Fibroblast of the conjunctiva (primary cell): ENCODE measurements at regions not wholly inside any gene's neighbourhood (a gene's known extent, or its start where the extent isn't known, plus 50 kb on each side); places are given as distances from the start of the nearest gene placed in this dataset.

Experiments
- DNase-seq: peaks from one replicate; pipeline ENCODE4 v3.0.0-alpha.2; 2010; ENCODE audit warnings: low read depth

DNA sequence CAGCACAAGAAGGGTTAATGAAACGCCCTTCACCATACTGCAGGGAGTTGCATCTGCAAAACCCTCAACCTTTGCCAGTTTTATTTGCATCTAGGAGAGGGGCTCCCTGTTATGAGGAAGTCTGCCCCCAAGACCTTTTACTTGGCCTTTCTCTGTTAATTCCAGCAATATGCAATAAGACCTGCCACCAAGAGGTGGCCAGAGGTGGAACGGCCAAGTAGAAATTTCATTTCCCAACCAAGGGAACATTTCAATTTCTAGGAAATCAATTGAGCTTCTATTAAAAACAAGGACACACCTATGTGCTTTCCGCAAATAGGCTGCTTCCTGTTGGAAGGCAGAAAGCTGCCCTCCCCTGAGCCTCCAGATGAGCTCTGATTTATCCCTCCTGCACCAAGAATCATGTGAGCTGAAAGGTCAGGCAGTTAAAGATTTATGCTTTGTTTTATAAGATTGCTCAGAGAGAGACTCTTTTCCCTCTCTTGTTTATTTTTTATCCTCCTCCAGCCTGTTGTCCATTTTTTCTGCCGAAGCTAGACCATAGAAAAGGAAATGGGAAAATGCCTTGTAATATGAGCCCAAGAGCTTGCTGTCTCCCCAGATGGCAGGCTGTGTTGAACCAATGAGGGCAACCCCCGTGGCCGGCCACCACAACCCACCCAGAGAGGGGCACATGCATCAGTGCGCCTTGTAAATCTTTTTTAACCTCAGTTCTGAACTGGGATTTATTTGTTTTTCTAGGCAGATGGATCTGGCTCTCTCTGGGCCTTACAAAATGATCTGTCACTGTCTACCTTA is 572.8 kb downstream of the TLE1 start:
- DNase-seq, result no peak

DNA sequence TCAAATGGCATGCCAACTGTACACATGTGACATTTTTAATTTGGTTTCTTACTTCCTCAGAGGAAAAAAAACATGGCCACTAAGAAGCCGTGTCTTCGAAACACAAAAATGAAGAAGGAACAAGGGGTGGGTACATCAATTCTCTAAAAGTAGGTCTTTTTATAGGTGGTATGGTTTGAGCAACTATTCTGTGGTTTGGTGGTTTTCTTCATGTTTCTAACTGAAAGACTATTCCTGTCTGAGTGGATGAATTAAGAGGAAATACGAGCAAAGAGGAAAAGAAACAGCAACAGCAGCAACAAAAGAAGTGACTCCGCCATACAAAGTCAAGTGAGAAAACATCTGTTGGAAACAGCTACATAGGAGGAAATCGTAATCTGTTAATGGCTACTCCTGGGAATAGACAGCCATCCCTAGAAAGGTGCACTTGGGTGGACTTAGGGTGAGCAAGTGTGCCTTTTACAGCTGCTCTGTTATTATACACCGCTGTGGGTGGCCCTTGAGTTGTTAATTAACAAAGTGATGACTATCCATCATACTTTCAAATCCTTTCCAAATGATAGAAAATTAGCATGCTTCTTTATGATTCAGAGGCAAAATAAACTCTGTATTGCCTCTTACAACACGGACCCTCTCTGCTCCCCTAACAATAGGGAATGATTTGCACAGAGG is 575.8 kb downstream of the TLE1 start:
- DNase-seq, result no peak

DNA sequence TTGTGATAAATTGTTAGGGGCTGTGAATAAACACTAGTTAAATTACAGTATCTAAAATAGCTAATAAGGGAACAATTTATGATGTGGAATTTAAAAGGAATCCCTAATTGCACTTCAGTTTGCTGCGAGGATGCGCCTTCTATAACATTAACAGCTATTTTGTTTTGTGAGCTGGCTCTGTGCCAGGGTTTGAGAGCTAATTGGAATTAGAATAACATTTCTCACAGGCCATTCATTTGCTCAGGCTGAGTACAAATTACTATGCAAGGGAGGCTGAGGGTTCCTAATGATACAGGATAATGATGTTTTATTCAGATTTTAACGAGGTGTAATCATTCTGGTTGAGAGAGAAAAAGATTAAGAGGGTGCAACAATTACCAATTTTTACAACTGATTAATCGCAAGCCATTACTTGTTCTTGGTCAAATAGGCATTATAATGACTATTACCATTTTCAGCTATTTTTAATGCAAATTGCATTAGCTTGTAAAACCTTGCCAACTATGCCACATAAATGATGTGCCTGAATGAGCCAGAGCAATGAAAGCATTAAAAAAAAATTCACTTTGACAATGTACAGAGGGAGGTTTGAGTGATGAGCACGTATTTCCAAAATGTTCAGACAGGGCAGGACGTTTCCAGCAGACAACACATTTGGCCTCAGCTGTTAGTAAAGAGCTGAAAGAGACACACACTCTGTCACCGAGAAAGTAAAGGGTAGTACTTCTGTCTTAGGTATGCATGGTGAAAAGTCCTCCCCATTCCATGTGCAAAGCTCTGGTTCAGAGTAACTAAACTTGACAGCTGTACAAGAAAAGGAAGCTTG is 576.5 kb downstream of the TLE1 start:
- no peak for DNase-seq

DNA sequence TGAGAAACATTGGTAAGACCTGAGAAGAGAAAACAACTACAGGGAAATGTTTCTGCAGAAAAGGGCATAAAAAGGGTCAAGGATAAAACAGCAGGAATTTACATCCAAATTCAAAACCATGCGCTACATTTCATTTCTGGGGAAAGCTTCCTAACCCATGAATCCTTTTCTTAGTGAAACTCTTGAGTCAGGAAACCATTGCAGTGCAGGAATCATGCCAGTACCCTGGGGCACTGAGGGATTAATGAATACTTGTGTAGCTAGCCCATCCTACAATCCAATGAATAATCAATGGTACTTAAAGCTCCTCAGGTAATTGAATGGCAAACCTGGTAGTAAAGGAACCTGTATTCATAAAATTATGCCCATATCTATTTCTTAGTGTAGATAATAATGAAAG is 580.5 kb downstream of the TLE1 start:
- DNase-seq, result no peak

DNA sequence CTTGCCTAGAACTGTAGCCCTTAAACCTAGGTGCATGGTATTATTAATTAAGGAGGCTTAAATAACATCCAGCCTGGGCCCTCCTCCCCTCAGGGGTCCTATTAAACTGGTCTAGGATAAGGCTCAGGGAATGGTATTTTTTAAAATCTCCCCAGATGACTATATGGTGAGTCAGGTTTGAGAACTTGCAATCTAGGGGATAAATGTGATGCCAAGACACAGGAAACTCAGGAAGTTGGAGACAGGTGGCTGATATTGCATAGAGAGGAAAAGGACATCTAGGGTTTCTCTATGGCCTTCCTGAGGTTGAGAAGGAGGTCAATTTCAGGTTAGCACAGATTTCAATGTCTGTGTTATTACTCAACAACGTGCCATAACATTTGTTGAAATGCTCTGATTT is 581.0 kb downstream of the TLE1 start:
- no peak for DNase-seq

DNA sequence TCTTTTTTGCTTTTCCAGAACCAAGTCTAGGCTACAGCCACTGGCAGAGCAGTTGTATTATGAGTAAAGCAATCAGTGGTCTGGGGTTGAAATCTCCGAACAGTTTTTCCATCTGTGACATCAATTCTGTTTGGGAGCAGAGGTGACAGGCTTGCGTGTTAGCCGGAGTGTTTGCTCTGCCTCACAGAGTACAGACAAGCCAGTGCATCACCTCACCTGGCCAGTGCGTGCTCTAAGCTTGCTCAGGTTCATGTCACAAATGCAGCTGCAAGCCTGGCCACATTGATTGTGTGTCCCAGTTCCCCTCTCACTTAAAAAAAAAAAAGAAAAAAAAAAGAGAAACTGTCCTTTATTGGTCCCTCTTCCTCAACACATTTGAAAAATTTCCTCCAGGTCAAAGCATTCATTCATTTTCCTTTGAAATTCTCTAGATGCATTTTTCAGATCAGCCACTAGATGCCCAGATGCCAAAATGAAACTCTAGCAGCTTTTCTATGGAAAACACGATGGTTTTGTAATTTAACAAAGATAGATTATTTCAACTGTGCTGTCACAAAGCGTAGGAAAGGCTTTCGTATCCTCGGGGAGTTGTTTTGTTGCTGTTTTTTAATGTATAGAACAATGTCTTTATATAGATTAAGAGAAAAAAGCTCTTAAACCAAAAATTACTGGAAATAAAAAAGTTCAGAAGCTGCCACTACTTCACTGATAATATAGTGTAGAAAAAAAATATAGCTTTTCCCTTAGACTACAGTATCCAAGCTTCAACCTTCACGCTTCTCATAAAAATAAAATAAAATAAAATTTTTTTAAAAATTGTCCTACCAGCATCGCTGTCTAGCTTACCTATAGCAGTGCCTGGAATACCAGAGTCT is 585.5 kb downstream of the TLE1 start:
- DNase-seq, result no peak

DNA sequence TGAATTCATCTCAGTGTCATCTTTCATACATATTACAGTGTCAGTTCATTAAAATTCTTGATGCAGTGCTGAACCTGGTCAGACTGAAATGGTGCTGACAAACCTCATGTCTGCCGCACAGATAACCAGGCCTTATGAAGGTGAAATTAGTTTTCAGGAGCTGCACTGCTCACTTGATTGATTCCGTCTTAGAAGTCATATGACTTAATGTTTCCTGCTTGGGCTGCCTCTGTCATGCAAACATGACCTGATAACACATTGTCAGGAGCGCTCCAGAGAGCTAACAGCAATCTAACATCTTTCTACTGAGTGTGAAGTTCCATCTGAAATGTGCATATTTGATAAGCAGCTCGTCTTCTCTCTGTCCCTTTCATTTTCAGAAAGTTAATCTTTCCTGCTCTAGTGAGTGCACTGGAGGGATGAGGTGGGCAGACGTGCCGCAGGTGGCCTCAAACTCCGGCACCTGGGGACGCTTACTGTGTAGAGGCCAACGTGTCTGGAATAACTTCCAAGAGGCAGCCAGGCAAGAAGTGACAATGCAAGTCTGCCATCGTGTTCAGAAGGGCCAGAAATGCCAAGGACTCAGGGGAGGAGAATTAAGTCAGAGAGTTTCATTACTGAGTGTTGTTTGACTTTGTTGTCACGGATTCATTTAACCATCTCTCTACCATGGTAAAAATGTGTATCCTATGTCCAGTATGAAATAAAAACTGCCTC is 592.1 kb downstream of the TLE1 start:
- no peak for DNase-seq

DNA sequence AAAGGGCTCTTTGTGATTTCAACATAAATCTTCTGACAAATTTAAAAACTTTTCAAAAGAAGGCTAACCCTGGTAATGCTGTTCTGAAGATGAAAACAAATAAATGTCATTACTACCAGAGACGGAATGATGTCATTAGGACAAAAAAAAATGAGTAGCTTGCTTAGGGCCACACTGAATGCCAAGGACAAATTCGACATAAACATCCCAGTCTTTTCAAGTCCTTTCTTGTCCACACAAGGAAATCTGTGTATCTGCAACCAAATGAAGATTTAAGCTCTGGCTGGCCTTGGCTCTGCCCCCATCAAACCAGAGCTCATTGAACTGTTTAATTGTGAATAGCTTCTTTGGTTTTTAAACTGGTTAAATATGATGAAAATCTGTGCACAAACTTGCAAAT is 592.7 kb downstream of the TLE1 start:
- no peak for DNase-seq

DNA sequence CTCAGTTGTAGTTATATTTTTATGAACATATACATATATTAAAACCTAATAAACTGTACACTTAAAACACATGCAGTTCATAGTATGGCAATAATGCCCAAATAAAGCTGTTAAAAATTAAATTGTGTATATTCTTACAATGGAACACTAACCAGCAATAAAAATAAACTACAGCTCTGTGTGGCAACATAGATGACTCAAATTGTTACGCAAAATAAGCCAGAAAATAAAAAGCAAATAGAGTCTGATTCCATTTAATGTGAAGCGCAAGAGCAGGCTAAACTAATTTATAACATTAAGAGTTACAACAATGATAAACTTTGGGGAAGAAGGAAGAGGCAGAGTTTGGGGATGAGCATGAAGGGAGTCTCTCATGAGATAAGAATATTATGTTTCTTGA is 597.3 kb downstream of the TLE1 start:
- DNase-seq, result peak; percentile 3

DNA sequence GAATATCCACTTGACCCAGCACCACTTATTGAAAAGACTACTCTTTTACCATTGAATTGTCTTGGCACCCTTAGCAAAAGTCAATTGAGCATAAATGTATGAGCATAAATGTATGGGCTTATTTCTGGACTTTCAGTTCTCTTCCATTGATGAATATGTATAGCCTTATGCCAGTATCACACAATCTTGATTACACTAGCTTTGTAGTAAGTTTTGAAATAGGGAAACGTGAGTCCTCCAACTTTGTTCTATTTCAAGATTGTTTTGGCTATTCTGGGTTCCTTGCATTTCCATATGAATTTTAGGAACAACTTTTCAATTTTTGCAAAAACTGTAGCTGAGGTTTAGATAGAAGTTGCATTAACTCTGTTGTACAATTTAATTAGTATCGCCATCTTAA is 601.0 kb downstream of the TLE1 start:
- no peak for DNase-seq

DNA sequence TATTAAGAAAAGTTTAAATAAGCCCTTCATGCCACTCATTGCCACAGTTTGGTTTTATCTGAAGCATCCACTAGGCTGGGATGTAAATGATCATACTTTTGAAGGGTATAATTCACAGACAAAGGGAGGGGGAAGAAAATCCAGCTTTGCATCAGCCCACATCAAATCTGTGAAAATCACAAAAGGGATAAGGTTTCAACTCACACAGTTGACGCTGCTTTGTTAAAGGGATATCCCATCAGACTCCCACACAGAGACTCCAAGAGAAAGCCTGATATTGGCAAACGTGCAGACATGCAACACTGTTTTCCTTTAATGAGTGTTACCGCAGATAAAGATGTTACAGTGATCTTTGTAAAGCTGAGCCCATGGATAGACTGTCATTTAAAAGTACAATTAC is 602.9 kb downstream of the TLE1 start:
- no peak for DNase-seq

DNA sequence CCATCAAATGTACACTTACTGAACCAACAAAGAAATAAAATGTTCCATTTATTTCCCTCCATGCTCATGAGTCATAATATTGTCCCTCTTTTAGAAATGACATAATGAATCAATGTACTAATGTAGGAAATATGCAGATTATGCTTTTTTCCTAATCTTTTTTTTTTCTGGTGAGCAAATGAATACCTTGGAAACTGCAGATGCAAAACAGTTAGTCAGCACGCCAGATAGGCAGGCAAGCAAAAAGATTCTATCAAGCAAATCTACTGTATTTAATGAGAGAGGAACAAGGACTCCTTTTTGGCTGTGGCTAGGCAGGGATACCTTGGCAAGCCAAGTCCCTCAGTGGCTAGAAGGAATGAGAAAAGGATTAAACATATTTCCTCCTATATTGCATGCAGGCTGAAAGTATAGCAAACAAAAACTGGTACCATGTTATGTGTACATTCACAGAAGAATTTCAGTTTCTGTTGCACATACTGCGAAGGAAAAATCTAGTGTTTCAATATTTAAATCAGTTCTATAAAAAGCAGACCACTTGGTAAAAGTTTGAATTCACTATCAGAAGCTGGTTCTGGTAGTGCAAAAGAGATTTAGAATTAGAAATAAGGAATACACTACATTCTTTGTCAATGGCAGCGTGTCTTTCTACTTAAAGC is 605.4 kb downstream of the TLE1 start:
- DNase-seq, result no peak

DNA sequence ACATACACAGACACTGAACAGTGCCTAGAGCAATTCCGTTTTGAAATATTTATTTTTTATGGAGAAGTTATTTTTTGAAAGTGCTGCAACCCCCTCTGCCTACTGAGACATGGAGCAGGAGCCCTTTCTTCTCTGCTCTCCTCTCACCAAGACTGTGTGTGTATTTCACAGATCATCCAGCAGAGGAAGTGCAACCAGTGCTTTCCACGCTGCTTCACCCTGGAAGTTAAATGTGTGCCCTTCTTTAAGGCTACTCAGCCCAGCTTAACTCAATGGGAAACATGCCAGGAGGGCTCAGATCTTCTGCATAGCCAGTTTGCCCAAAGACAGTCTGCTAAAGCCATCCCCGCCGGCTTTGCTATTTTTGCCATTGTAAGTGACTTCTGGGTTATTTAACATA is 606.3 kb downstream of the TLE1 start:
- DNase-seq, result peak; percentile 13

DNA sequence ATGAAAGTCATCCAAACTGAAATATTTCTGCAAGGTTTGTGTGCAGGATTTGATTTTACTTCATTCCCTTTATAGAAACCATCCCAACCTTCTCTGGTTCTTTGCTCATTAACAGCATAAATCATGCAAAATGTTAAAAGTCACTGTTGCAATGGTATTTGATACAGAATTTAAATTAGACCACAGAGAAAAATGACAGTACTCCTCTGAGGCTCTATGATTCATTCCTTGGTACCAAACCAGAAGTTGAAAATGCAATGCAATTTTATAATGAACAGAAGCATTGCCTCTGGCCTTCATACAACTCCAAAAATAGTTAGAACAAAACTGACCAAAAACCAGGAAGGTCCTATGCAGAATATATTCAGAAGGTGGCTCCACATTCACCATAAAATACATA is 607.1 kb downstream of the TLE1 start:
- DNase-seq, result no peak

DNA sequence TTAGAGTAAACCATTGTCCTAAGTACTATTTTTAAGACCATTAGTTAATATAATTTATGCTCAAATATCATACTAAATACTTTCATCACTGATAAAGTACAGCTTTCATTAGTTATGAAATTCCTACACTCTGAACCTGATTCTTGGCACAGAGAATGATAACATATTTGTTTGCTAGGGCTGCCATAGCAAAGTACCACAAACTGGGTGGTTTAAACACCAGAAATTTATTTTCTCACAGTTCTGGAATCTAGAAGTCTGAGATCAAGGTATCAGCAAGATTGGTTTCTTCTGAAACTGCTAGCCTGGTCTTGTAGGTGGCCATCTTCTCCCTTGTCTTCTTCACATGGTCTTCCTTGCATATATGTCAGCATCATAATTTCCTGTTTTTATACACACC is 608.4 kb downstream of the TLE1 start:
- DNase-seq, result no peak

DNA sequence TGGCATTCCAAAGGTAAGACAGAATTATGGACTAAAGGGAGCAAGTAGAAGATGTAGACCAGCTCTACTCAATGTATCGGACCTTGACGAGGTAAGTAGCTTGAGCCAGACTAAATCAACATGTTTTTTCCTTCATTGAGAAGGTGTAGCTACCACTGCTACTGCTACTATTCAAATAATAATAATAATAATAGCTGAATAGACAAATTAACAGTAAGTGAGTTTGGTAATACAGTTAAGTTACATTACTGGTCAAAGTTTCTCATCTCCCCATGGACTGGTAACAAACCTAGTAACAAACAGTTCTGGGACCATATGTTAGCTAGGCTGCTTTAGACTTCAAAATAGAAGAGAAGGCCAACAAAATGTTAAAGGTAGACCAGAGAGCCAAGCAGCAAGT is 609.2 kb downstream of the TLE1 start:
- DNase-seq, result no peak

DNA sequence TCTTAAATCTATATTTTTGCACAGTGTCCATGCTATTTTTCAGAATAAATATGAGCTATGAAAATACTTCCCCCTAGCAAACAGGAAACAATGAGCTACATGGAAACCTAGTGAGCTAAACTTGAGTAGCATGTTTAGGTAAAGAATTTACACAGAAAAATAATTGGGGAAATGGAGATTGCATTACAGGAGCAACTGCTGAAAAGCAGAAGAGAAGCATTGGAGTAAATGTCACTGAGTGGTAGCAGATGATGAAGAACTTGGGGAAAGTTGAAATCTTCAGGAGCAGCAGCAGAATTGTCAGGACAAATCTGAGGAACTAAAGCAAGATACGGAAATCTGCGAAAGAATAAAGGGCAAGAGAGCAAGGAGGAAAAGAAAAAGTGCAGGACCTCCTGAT is 610.3 kb downstream of the TLE1 start:
- no peak for DNase-seq

DNA sequence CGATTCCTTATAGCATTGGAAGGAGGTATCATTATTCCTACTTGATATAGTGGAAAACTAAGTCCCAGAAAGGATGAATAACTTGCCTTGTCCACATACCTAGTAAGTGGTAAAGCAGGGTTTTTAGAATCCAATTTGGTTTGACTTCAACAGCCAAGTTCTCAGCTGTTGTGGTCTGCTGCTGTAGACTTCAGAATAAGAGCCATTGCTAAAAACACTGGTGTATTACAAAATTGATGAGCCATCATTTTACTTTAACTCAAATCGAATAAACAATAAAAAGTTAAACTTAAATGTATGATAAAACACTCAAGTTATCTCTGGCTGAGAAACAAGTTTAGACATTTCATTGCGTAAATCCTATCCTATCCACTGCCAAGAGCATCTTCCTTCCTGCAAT is 610.8 kb downstream of the TLE1 start:
- no peak for DNase-seq

DNA sequence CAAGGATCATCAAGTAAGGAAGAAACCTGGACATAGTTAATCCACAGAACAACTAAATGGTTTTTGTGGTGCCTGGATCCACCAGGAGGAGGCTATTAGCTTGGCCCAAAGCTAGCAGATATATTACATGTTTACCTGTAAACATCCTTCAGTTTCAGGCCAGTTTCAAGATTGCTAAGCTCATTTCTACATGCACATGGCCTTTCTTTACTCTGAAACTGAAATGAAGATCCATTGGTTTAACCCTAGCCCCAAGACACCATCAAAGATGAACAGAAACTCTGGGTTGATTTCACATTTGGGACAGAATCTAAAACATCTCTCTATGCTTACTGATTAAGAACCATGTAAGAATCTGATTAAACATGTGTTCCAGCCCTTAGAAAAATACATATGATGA is 611.8 kb downstream of the TLE1 start:
- DNase-seq, result no peak

DNA sequence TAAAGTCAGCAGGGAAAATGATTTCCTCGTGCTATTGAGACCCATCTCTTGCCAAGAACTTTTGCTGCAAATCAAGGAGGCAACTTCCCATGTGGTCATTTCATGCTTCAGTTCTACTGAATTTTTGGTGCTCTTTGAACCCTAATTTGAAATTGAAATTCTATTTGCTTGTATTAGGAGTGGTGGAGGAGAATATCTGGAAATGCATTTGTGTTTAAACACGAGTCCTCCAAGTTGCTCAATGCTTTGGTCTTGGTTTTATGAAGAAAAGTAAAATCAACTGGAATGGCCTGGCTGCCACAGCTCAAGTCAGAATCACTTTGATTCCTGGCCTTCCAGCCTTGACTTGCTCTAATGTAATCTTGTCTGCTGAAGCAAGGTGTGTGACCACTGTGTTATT is 613.2 kb downstream of the TLE1 start:
- DNase-seq, result no peak

DNA sequence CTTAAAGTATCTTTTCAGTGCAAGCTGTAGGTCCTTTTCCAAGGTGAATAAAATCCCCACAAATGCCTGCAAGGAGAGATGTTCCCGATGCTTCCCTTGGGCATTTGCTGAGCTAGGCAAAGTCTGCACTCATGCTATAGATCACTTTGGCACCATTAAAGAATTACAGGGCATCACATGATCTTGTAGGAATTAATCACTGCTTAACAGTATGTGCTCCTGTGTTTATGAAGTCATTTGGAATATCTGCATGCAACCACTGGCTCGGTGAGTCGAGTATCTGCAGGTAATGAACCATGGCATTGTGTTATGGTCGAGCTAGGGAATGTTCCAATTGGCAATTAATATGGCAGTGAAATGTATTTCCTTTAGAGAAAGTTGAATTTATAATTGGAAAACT is 615.1 kb downstream of the TLE1 start:
- no peak for DNase-seq
